Fibroblast of lung (primary cell): ENCODE measurements at regions not wholly inside any gene's neighbourhood (a gene's known extent, or its start where the extent isn't known, plus 50 kb on each side); places are given as distances from the start of the nearest gene placed in this dataset.

Source experiments
- DNase-seq, 2 donors: peaks; one replicate each; pipeline versions ENCODE4 v3.0.0 to v3.0.0-alpha.2; 2010; ENCODE audit warnings: low read depth in 2 of 2
- H2AFZ ChIP-seq: 2 replicates; pipeline ENCODE4 v1.5.1; 2012; ENCODE audit warnings: low read length, control low read depth, inconsistent platforms
- H3K27ac ChIP-seq: 2 replicates; pipeline ENCODE4 v1.5.1; 2011; ENCODE audit warnings: low read length, control low read depth; ENCODE audit not compliant: insufficient read depth
- H3K27me3 ChIP-seq: 2 replicates; pipeline ENCODE4 v1.5.1; 2011; ENCODE audit warnings: mild to moderate bottlenecking, low read length; ENCODE audit not compliant: control insufficient read depth, insufficient read depth
- H3K36me3 ChIP-seq: 2 replicates; pipeline ENCODE4 v1.5.1; 2011; ENCODE audit warnings: low read length; ENCODE audit not compliant: control insufficient read depth, insufficient read depth
- H3K4me1 ChIP-seq: 2 replicates; pipeline ENCODE4 v1.5.1; 2011; ENCODE audit warnings: low read length; ENCODE audit not compliant: control insufficient read depth, insufficient read depth; ENCODE audit errors: extremely low read depth
- H3K4me2 ChIP-seq: 2 replicates; pipeline ENCODE4 v1.5.1; 2011; ENCODE audit warnings: low read length, control low read depth; ENCODE audit not compliant: insufficient read depth; ENCODE audit errors: extremely low read depth
- H3K4me3 ChIP-seq, 4 experiments: fragments of 200-600 bp in 1 of 4; sonication (generic) in 1 of 4; replicated peaks in 1 of 4; 2 replicates each; pipeline ENCODE4 v1.5.1; 2011 to 2016; ENCODE audit warnings: low read length in 4 of 4, low read depth in 3 of 4, mild to moderate bottlenecking in 3 of 4, control low read depth in 2 of 4, inconsistent platforms in 1 of 4, mixed read lengths in 1 of 4; ENCODE audit not compliant: insufficient read depth in 1 of 4; ENCODE audit errors: control extremely low read depth in 1 of 4
- H3K79me2 ChIP-seq: 2 replicates; pipeline ENCODE4 v1.5.1; 2012; ENCODE audit warnings: mild to moderate bottlenecking, low read length, inconsistent platforms; ENCODE audit not compliant: control insufficient read depth, insufficient read depth
- H3K9ac ChIP-seq: 2 replicates; pipeline ENCODE4 v1.5.1; 2011; ENCODE audit warnings: mild to moderate bottlenecking, low read length, control low read depth; ENCODE audit not compliant: insufficient read depth
- H3K9me3 ChIP-seq: 2 replicates; pipeline ENCODE4 v1.5.1; 2012; ENCODE audit warnings: low read depth, low read length; ENCODE audit not compliant: control insufficient read depth, insufficient read depth
- H4K20me1 ChIP-seq: 2 replicates; pipeline ENCODE4 v1.5.1; 2011; ENCODE audit warnings: low read length; ENCODE audit not compliant: control insufficient read depth, insufficient read depth; ENCODE audit errors: extremely low read depth
- CTCF ChIP-seq, 2 donors: IDR thresholded peaks in 1 of 2; conservative IDR thresholded peaks in 1 of 2; 1 replicate in 1 of 2; 2 replicates in 1 of 2; pipeline ENCODE4 v1.5.1; 2011 to 2012; ENCODE audit warnings: low read length in 2 of 2, control low read depth in 1 of 2, inconsistent platforms in 1 of 2, low read depth in 1 of 2, mild to moderate bottlenecking in 1 of 2
- EZH2 ChIP-seq: IDR thresholded peaks from 2 replicates; pipeline ENCODE4 v1.5.1; 2012; ENCODE audit warnings: low read length, control low read depth, mild to moderate bottlenecking; ENCODE audit errors: missing control alignments

- Histone ChIP-seq H3K4me1 (no peaks in the 10 kb centered on the region), H3K27me3 (no peaks in the 10 kb centered on the region), H3K4me3 (no peak overlapping the region), H3K9me3 (no peaks in the 10 kb centered on the region), H3K79me2 (no peaks in the 10 kb centered on the region), H3K36me3 (no peaks in the 10 kb centered on the region), H3K4me2 (no peak overlapping the region), H4K20me1 (no peaks in the 10 kb centered on the region), H3K27ac (no peak overlapping the region), H2AFZ (no peak overlapping the region), H3K9ac (no peak overlapping the region)
- DNase-seq = peak in 1 of 2 donors; percentile 6
- TF ChIP-seq CTCF (conservative IDR thresholded peaks at IDR 0.05 in 1 of 2, IDR thresholded peaks at IDR 0.05 in 1 of 2; ENCODE audit: low read depth in 1 of 2, low read length in 2 of 2) (no peak), EZH2 (no peak)
Observed at GRCh38 chr14:49106741-49107667, 479.2 kb downstream of the RPS29 start.

GRCh38 chr14:49105956-49106355, 480.2 kb downstream of the RPS29 start:
- H3K4me2 ChIP-seq = no peak overlapping the region
- no peak for DNase-seq
- no peaks in the 10 kb centered on the region for H3K79me2 ChIP-seq
- H4K20me1 ChIP-seq = no peaks in the 10 kb centered on the region
- H3K27ac ChIP-seq = no peak overlapping the region
- H3K4me1 ChIP-seq = no peaks in the 10 kb centered on the region
- H3K9me3 ChIP-seq = no peaks in the 10 kb centered on the region
- H3K36me3 ChIP-seq = no peaks in the 10 kb centered on the region
- H3K9ac ChIP-seq = no peak overlapping the region
- H3K4me3 ChIP-seq = no peak overlapping the region
- no peak overlapping the region for H2AFZ ChIP-seq
- no peaks in the 10 kb centered on the region for H3K27me3 ChIP-seq
- TF ChIP-seq CTCF (conservative IDR thresholded peaks at IDR 0.05 in 1 of 2, IDR thresholded peaks at IDR 0.05 in 1 of 2; ENCODE audit: low read depth in 1 of 2, low read length in 2 of 2) (no peak), EZH2 (no peak)

- H3K9me3 ChIP-seq = no peaks in the 10 kb centered on the region
- DNase-seq = no peak
- H3K36me3 ChIP-seq = no peaks in the 10 kb centered on the region
- no peak overlapping the region for H3K4me3 ChIP-seq
- no peaks in the 10 kb centered on the region for H3K4me1 ChIP-seq
- no peak overlapping the region for H2AFZ ChIP-seq
- no peaks in the 10 kb centered on the region for H4K20me1 ChIP-seq
- H3K27me3 ChIP-seq = no peaks in the 10 kb centered on the region
- H3K4me2 ChIP-seq = no peak overlapping the region
- H3K27ac ChIP-seq = no peak overlapping the region
- no peaks in the 10 kb centered on the region for H3K79me2 ChIP-seq
- H3K9ac ChIP-seq = no peak overlapping the region
- no peak for TF ChIP-seq EZH2
Observed at GRCh38 chr14:49105512-49105911, 480.7 kb downstream of the RPS29 start.
